ENCODE measurements at regions not wholly inside any gene's neighbourhood (a gene's known extent, or its start where the extent isn't known, plus 50 kb on each side); places are given as distances from the start of the nearest gene placed in this dataset.

- no peak for DNase-seq
These were observed 124.8 kb downstream of the TTC32 start for GRCh38 chr2:19776941-19777514.

- DNase-seq = no peak
These were observed 125.9 kb downstream of the TTC32 start for GRCh38 chr2:19775838-19776237.

- no peak for DNase-seq
These were observed 126.5 kb downstream of the TTC32 start for GRCh38 chr2:19775315-19775714.

- DNase-seq = no peak
These were observed 127.0 kb downstream of the TTC32 start for GRCh38 chr2:19774805-19775176.

- no peak for DNase-seq
These were observed 128.8 kb downstream of the TTC32 start for GRCh38 chr2:19772981-19773380.

GRCh38 chr2:19769513-19769912 is 132.3 kb downstream of the TTC32 start:
- no peak for DNase-seq

GRCh38 chr2:19767899-19768298 is 133.9 kb downstream of the TTC32 start:
- no peak for DNase-seq

GRCh38 chr2:19764998-19765397 is 136.8 kb downstream of the TTC32 start:
- no peak for DNase-seq

- no peak for DNase-seq
These were observed 138.1 kb downstream of the TTC32 start for GRCh38 chr2:19763731-19764130.

GRCh38 chr2:19762959-19763605 is 138.7 kb downstream of the TTC32 start:
- DNase-seq = no peak

- DNase-seq = no peak
These were observed 139.6 kb downstream of the TTC32 start for GRCh38 chr2:19762142-19762541.

GRCh38 chr2:19759880-19760279 is 141.9 kb downstream of the TTC32 start:
- no peak for DNase-seq

- DNase-seq = no peak
These were observed 143.1 kb downstream of the TTC32 start for GRCh38 chr2:19758658-19759057.

GRCh38 chr2:19757586-19757985 is 144.2 kb downstream of the TTC32 start:
- no peak for DNase-seq

- DNase-seq = no peak
These were observed 146.9 kb downstream of the TTC32 start for GRCh38 chr2:19754907-19755306.

GRCh38 chr2:19753818-19754217 is 148.0 kb downstream of the TTC32 start:
- DNase-seq = no peak

- no peak for DNase-seq
These were observed 148.5 kb downstream of the TTC32 start for GRCh38 chr2:19753314-19753713.

- DNase-seq = no peak
These were observed 149.3 kb downstream of the TTC32 start for GRCh38 chr2:19752500-19752899.

GRCh38 chr2:19751631-19752030 is 150.2 kb downstream of the TTC32 start:
- no peak for DNase-seq

- DNase-seq = no peak
These were observed 151.6 kb downstream of the TTC32 start for GRCh38 chr2:19750136-19750535.

GRCh38 chr2:19749507-19749836 is 152.3 kb downstream of the TTC32 start:
- DNase-seq = no peak

- DNase-seq = no peak
These were observed 152.9 kb downstream of the TTC32 start for GRCh38 chr2:19748711-19749506.

GRCh38 chr2:19748073-19748375 is 153.8 kb downstream of the TTC32 start:
- no peak for DNase-seq

GRCh38 chr2:19747310-19748072 is 154.3 kb downstream of the TTC32 start:
- DNase-seq = no peak

All from CD4-positive, alpha-beta T cell treated with Interleukin-17A for 1 hour (primary cell).